Fibroblast of lung (primary cell): ENCODE measurements at regions not wholly inside any gene's neighbourhood (a gene's known extent, or its start where the extent isn't known, plus 50 kb on each side); places are given as distances from the start of the nearest gene placed in this dataset.

Source experiments
- DNase-seq, 2 donors: peaks; one replicate each; pipeline versions ENCODE4 v3.0.0 to v3.0.0-alpha.2; 2010; ENCODE audit warnings: low read depth in 2 of 2
- H2AFZ ChIP-seq: 2 replicates; pipeline ENCODE4 v1.5.1; 2012; ENCODE audit warnings: low read length, control low read depth, inconsistent platforms
- H3K27ac ChIP-seq: 2 replicates; pipeline ENCODE4 v1.5.1; 2011; ENCODE audit warnings: low read length, control low read depth; ENCODE audit not compliant: insufficient read depth
- H3K27me3 ChIP-seq: 2 replicates; pipeline ENCODE4 v1.5.1; 2011; ENCODE audit warnings: mild to moderate bottlenecking, low read length; ENCODE audit not compliant: control insufficient read depth, insufficient read depth
- H3K36me3 ChIP-seq: 2 replicates; pipeline ENCODE4 v1.5.1; 2011; ENCODE audit warnings: low read length; ENCODE audit not compliant: control insufficient read depth, insufficient read depth
- H3K4me1 ChIP-seq: 2 replicates; pipeline ENCODE4 v1.5.1; 2011; ENCODE audit warnings: low read length; ENCODE audit not compliant: control insufficient read depth, insufficient read depth; ENCODE audit errors: extremely low read depth
- H3K4me2 ChIP-seq: 2 replicates; pipeline ENCODE4 v1.5.1; 2011; ENCODE audit warnings: low read length, control low read depth; ENCODE audit not compliant: insufficient read depth; ENCODE audit errors: extremely low read depth
- H3K4me3 ChIP-seq, 4 experiments: fragments of 200-600 bp in 1 of 4; sonication (generic) in 1 of 4; replicated peaks in 1 of 4; 2 replicates each; pipeline ENCODE4 v1.5.1; 2011 to 2016; ENCODE audit warnings: low read length in 4 of 4, low read depth in 3 of 4, mild to moderate bottlenecking in 3 of 4, control low read depth in 2 of 4, inconsistent platforms in 1 of 4, mixed read lengths in 1 of 4; ENCODE audit not compliant: insufficient read depth in 1 of 4; ENCODE audit errors: control extremely low read depth in 1 of 4
- H3K79me2 ChIP-seq: 2 replicates; pipeline ENCODE4 v1.5.1; 2012; ENCODE audit warnings: mild to moderate bottlenecking, low read length, inconsistent platforms; ENCODE audit not compliant: control insufficient read depth, insufficient read depth
- H3K9ac ChIP-seq: 2 replicates; pipeline ENCODE4 v1.5.1; 2011; ENCODE audit warnings: mild to moderate bottlenecking, low read length, control low read depth; ENCODE audit not compliant: insufficient read depth
- H3K9me3 ChIP-seq: 2 replicates; pipeline ENCODE4 v1.5.1; 2012; ENCODE audit warnings: low read depth, low read length; ENCODE audit not compliant: control insufficient read depth, insufficient read depth
- H4K20me1 ChIP-seq: 2 replicates; pipeline ENCODE4 v1.5.1; 2011; ENCODE audit warnings: low read length; ENCODE audit not compliant: control insufficient read depth, insufficient read depth; ENCODE audit errors: extremely low read depth
- CTCF ChIP-seq, 2 donors: IDR thresholded peaks in 1 of 2; conservative IDR thresholded peaks in 1 of 2; 1 replicate in 1 of 2; 2 replicates in 1 of 2; pipeline ENCODE4 v1.5.1; 2011 to 2012; ENCODE audit warnings: low read length in 2 of 2, control low read depth in 1 of 2, inconsistent platforms in 1 of 2, low read depth in 1 of 2, mild to moderate bottlenecking in 1 of 2
- EZH2 ChIP-seq: IDR thresholded peaks from 2 replicates; pipeline ENCODE4 v1.5.1; 2012; ENCODE audit warnings: low read length, control low read depth, mild to moderate bottlenecking; ENCODE audit errors: missing control alignments

GRCh38 chr16:59593194-59593661, 859.1 kb upstream of the GOT2 start:
- Histone ChIP-seq H3K27ac (no peak overlapping the region), H3K79me2 (no peaks in the 10 kb centered on the region), H3K4me3 (no peak overlapping the region), H3K4me1 (peaks cover 2% of the 10 kb centered on the region), H2AFZ (no peak overlapping the region), H4K20me1 (no peaks in the 10 kb centered on the region), H3K36me3 (no peaks in the 10 kb centered on the region), H3K4me2 (no peak overlapping the region), H3K9ac (no peak overlapping the region), H3K9me3 (no peaks in the 10 kb centered on the region), H3K27me3 (no peaks in the 10 kb centered on the region)
- TF ChIP-seq EZH2 (no peak), CTCF (conservative IDR thresholded peaks at IDR 0.05 in 1 of 2, IDR thresholded peaks at IDR 0.05 in 1 of 2; ENCODE audit: low read depth in 1 of 2, low read length in 2 of 2) (no peak)
- peak; percentile 69 to 79 for DNase-seq

- no peaks in the 10 kb centered on the region for H3K4me1 ChIP-seq
- H2AFZ ChIP-seq, result no peak overlapping the region
- no peaks in the 10 kb centered on the region for H3K79me2 ChIP-seq
- peak in 1 of 2 donors; percentile 35 for DNase-seq
- H3K9ac ChIP-seq, result no peak overlapping the region
- H3K4me3 ChIP-seq, result no peak overlapping the region
- no peaks in the 10 kb centered on the region for H3K9me3 ChIP-seq
- H3K27ac ChIP-seq, result no peak overlapping the region
- H3K27me3 ChIP-seq, result no peaks in the 10 kb centered on the region
- TF ChIP-seq EZH2, result no peak
- TF ChIP-seq CTCF (conservative IDR thresholded peaks at IDR 0.05 in 1 of 2, IDR thresholded peaks at IDR 0.05 in 1 of 2; ENCODE audit: low read depth in 1 of 2, low read length in 2 of 2), result peak in 1 of 2 donors; percentile 4
- H4K20me1 ChIP-seq, result no peaks in the 10 kb centered on the region
- no peak overlapping the region for H3K4me2 ChIP-seq
- H3K36me3 ChIP-seq, result no peaks in the 10 kb centered on the region
Observed at GRCh38 chr16:59591480-59591879, 857.4 kb upstream of the GOT2 start.

GRCh38 chr16:59590845-59591244, 856.7 kb upstream of the GOT2 start:
- no peaks in the 10 kb centered on the region for H3K36me3 ChIP-seq
- no peak overlapping the region for H3K4me2 ChIP-seq
- no peaks in the 10 kb centered on the region for H3K4me1 ChIP-seq
- DNase-seq, result no peak
- no peaks in the 10 kb centered on the region for H4K20me1 ChIP-seq
- no peaks in the 10 kb centered on the region for H3K79me2 ChIP-seq
- H3K27ac ChIP-seq, result no peak overlapping the region
- no peaks in the 10 kb centered on the region for H3K27me3 ChIP-seq
- no peak overlapping the region for H2AFZ ChIP-seq
- TF ChIP-seq CTCF (conservative IDR thresholded peaks at IDR 0.05 in 1 of 2, IDR thresholded peaks at IDR 0.05 in 1 of 2; ENCODE audit: low read depth in 1 of 2, low read length in 2 of 2) (no peak), EZH2 (no peak)
- H3K4me3 ChIP-seq, result no peak overlapping the region
- no peak overlapping the region for H3K9ac ChIP-seq
- H3K9me3 ChIP-seq, result no peaks in the 10 kb centered on the region
